RPMI7951 (cell line): ENCODE measurements at regions not wholly inside any gene's neighbourhood (a gene's known extent, or its start where the extent isn't known, plus 50 kb on each side); places are given as distances from the start of the nearest gene placed in this dataset.

ENCODE experiments used
- DNase-seq: peaks from one replicate; pipeline ENCODE4 v3.0.0-alpha.2; 2012; ENCODE audit warnings: low read depth

GRCh38 chr11:130614591-130614990 is 166.1 kb downstream of the ADAMTS15 start:
- no peak for DNase-seq

- DNase-seq, result no peak
Observed at GRCh38 chr11:130615561-130615960, 167.1 kb downstream of the ADAMTS15 start.

GRCh38 chr11:130616573-130616972 is 168.1 kb downstream of the ADAMTS15 start:
- DNase-seq, result no peak

GRCh38 chr11:130617001-130617400 is 168.6 kb downstream of the ADAMTS15 start:
- no peak for DNase-seq

GRCh38 chr11:130620548-130620947 is 172.1 kb downstream of the ADAMTS15 start:
- no peak for DNase-seq

GRCh38 chr11:130622141-130622542 is 173.7 kb downstream of the ADAMTS15 start:
- DNase-seq, result no peak

- no peak for DNase-seq
Observed at GRCh38 chr11:130623670-130624668, 175.5 kb downstream of the ADAMTS15 start.

GRCh38 chr11:130624971-130625544 is 176.6 kb downstream of the ADAMTS15 start:
- DNase-seq, result no peak

- DNase-seq, result no peak
Observed at GRCh38 chr11:130625578-130626306, 177.3 kb downstream of the ADAMTS15 start.

GRCh38 chr11:130629039-130629438 is 180.6 kb downstream of the ADAMTS15 start:
- DNase-seq, result peak; percentile 65

GRCh38 chr11:130631119-130631518 is 182.7 kb downstream of the ADAMTS15 start:
- DNase-seq, result peak; percentile 96

GRCh38 chr11:130633466-130633865 is 185.0 kb downstream of the ADAMTS15 start:
- DNase-seq, result peak; percentile 25

GRCh38 chr11:130634186-130634585 is 185.7 kb downstream of the ADAMTS15 start:
- DNase-seq, result no peak

GRCh38 chr11:130634961-130635473 is 186.6 kb downstream of the ADAMTS15 start:
- DNase-seq, result peak; percentile 88

GRCh38 chr11:130635937-130636630 is 187.6 kb downstream of the ADAMTS15 start:
- no peak for DNase-seq

GRCh38 chr11:130636722-130637464 is 188.4 kb downstream of the ADAMTS15 start:
- DNase-seq, result peak; percentile 87

GRCh38 chr11:130637566-130637965 is 189.1 kb downstream of the ADAMTS15 start:
- DNase-seq, result no peak

- DNase-seq, result no peak
Observed at GRCh38 chr11:130638033-130638432, 189.6 kb downstream of the ADAMTS15 start.

GRCh38 chr11:130638624-130639023 is 190.2 kb downstream of the ADAMTS15 start:
- no peak for DNase-seq

- no peak for DNase-seq
Observed at GRCh38 chr11:130639369-130639768, 190.9 kb downstream of the ADAMTS15 start.

- DNase-seq, result no peak
Observed at GRCh38 chr11:130640526-130640925, 192.1 kb downstream of the ADAMTS15 start.
